HG03196 (cell line): ENCODE measurements at regions not wholly inside any gene's neighbourhood (a gene's known extent, or its start where the extent isn't known, plus 50 kb on each side); places are given as distances from the start of the nearest gene placed in this dataset.
"Not testable (repeated sequence)": the region's sequence is repeated elsewhere in the genome, so short reads cannot be mapped to it uniquely, and the experiment has no call there.

Source experiments
- ATAC-seq: cut with Tn5 transposase; IDR thresholded peaks from one replicate; pipeline ENCODE4 v1.9.1; 2021; ENCODE audit not compliant: unreplicated experiment

DNA sequence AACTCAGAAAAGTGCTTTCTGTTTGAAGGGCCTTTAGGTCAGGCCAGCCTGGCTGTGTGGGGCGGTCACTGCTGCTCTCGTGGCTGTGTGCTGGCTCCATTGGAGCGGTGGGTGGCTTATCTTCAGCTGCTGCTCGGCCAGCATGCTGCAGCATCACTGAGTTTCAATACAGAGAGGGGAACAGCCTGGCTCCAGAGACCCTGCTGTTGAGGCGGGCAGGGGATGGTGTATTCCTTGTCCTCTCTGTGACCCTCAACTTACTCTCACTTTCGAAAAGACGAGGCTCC, 248.5 kb upstream of the ONECUT1 start:
- ATAC-seq = no peak

DNA sequence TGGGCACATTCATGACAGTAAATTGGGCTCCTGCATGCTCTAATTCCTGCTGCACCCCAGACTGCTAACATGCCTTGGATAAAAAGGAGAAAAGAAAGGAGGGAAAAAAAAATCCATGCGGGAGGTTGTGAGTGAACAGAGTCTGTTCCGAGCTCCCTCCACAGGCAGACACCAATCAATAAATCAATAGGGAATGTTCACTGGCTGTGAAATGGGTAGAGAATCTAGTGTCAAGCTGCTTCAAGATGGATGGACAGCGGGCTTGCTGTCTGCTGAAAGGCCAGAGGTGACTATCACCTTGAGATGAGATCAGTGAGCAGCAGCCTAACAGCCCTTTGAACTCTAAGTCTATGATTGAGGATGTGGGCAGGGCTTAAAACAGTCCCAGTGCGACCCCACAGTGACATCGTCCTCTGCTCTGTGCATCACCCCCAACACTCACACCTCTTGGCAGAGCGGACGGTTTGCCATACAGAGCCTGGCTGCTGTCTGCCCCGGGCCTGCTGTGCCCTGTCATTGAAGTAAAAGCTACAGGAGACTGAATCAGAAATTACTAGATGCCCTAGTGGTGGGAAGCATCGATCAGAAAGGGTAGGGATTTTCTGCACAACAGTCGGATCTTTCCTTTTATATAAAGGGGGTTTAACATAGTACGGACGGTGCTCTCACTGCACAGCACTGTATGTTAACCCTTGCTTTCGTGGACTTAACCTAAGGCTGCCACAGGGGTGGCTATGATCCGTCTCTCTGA, 247.9 kb upstream of the ONECUT1 start:
- no peak for ATAC-seq

DNA sequence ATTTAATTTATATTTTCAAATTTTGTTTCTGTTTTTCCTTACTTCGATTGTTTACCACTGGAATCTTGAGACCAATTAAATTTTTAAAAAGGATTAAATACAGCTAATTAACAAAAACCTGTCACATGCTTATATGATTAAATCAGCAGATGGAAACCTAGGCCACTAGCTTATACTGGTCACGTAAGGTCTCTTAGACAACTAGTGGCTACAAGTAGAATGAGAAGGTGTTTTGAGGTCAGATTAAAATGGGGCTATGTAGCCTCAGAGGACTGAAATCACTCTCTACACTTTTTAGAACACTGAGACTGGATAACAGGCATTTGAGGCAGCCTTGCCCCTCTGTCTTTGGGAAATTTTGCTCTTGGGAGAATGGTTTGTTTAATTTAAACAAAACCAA, 246.5 kb upstream of the ONECUT1 start:
- ATAC-seq = no peak

- no peak for ATAC-seq
Observed at GRCh38 chr15:53034767-53035245, 244.7 kb upstream of the ONECUT1 start.

DNA sequence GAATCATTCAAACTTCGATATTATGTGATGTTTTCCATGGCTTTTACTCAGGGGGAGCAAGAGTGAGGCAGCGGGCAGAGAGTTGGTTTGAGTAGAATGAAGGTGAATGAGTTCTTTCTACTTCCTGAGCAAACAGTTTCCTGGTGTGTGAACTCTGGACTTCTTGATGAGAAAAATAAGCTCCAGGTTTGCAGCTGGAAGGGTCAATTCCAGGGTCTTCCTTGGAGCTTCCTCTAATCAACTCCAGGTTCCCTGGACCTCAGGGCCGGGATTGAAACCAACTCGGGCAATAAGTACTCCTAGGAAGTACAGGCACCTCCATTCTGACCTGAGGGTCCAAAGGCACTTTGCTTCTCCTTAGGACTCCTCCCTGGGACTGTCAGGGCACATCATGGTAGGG, 243.6 kb upstream of the ONECUT1 start:
- no peak for ATAC-seq

DNA sequence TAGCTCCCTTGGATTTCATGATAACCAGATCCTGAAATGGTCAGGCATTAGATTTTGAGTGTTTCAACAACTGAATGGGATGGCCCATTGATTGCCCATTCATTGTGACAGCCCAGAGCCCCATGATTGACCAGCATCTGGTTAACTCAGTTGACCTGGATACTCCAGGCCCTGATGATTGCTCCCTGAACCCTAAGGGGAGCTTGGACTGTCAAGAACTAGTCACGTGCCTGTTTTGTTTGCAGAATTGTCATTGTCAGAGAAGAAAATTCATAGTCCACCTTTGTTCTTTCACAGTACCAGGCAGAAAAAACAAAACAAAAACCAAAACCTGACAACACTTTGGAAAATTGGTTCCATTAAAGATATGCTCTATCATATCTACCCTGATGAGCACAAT, 241.3 kb upstream of the ONECUT1 start:
- ATAC-seq = no peak

GRCh38 chr15:53022788-53023187, 232.7 kb upstream of the ONECUT1 start:
- no peak for ATAC-seq

DNA sequence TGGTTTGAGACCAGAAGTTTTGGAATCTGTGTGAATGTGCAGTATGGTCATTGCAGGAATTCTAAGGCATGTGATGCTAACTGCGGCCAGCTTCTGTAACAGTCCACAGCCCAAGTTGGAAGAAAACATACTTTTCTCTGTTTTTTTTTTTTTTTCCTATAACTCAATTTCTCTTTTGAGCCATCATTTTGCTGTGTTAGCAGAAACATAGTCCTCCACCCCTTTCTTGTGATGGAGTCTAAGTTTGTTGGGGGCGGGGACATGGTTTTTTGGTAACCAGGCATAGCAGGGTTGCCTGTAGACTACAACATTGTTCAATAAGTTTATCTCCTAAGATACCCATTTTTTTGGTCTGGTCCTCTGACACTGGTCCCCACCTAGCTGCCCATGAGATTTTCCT, 223.2 kb upstream of the ONECUT1 start:
- ATAC-seq = no peak

- ATAC-seq = not testable (repeated sequence)
Observed at GRCh38 chr15:53011779-53012178, 221.6 kb upstream of the ONECUT1 start.

DNA sequence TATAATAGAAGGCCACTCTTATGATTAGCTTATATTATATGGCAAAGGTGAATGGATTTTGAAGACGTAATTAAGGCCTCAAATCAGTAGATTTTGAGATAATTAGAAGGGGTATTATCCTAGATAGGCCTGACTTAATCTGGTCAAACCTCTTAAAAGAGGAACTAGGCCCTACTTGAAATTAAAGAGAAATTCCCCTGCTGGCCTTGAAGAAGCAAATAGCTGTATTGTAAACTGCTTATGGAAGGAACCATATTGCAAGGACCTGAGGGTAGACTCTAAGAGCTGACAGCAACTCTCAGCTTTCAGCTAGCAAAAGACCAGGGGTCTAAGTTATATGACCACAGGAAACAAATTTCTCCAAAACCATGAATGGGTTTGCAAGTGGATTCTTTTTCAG, 219.0 kb upstream of the ONECUT1 start:
- no peak for ATAC-seq

GRCh38 chr15:53000409-53000808, 210.3 kb upstream of the ONECUT1 start:
- ATAC-seq = no peak

GRCh38 chr15:52997123-52997522, 207.0 kb upstream of the ONECUT1 start:
- ATAC-seq = no peak

GRCh38 chr15:52994290-52994689, 204.2 kb upstream of the ONECUT1 start:
- no peak for ATAC-seq

GRCh38 chr15:52984507-52984906, 194.4 kb upstream of the ONECUT1 start:
- no peak for ATAC-seq

DNA sequence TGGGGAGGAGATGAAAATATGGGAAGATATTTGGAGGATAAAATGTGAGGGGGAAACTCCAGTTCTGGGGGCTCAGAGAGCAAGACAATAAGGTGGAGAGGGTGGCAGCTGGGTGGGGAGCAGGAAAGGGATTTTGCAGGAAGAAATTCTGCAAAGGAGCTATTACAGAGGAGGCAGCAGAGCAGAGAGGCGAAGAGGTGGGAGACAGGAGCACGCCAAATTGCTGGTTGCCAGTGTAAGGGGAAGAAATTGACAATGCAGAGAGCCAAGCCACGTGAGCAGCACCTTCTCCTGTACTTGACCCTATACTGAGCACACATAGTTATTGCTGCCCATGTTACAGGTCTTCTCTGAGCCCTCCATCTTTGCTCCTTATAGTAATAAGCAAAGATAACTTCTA, 190.3 kb upstream of the ONECUT1 start:
- ATAC-seq = no peak

DNA sequence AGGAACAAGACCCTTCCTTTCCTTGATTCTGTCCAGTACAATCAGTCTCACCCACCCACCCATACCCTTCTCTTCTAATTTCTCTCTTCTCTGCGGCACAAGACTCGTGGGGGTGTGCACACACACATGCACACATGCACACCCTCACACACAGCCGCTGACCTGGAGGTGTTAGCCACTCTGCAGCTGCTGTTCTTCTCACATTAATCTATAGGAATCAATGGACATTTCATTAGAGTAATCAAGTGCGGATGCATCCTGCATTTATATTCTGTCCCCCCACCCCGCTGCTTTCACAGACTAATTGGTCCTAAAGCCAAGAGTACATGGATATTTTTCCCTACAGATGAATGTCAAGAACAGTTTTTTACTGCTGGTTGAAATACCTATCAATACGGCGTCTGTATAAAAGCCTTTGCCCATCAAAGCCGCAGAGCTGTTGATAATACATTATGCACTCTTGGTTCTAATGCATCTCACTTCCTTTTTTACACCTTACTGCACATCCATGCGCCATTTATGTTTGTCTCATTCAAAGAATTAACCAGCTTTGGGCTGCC, 186.5 kb upstream of the ONECUT1 start:
- no peak for ATAC-seq

DNA sequence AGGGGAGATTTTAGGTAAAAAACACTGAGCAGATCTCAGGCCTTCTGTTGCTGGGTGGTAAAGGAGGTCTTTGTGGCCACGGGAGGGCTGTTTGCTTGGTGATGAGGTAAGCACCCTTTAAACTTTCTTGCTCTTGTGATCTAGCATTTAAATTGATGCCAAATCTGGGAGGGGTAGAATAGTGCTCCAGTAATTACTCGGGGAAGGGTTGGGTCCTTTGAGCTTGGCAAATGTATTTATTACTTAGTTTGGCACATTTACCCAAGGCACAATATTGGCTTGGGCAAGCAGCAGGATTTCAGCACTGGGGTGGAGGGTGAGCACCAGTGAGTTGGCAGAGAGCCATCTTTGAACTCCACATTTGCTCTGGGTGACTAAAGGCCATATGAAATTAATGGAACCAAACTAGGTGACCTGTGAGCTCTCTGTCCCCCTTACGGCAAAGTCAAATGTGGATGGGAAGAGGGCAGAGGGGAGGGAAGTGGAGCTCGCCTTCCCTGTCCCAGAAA, 185.9 kb upstream of the ONECUT1 start:
- ATAC-seq = no peak

DNA sequence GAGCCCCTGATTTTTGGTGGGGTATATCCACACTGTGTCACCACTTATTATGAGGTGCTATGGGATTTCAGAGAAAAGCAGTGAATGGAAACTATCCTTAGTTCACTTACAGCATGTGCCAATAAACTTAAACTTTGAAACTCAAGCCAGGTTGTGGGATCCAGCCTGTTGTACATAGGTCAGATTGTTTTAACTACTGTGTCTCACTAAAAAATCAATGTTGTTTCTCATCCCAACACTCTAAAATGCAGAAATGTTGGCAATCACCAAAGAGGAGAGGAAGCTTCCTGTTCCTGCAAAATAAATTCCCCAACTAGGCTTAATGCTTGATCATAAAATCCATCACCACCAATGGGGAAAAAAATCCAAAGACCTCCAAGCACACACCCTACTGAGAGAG, 173.7 kb upstream of the ONECUT1 start:
- ATAC-seq = no peak

GRCh38 chr15:52960283-52960682, 170.1 kb upstream of the ONECUT1 start:
- no peak for ATAC-seq

DNA sequence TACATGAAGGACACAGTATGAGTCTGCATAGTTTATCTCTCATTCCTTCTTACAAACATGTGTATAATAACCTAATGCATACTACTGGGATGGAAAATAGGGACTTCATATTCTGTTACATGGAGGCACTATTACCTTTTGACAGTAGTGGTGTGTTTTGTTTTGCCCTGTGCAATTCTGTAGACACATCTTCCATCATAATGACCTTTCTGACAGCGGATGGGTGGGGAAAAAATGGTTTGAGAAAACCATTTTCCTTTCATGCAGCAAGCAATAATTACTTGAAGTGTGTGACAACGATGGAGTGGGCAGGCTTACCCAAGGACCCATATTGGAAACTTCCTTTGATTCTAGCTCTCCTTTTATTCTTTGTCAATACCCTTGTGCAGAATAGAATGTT, 153.6 kb upstream of the ONECUT1 start:
- ATAC-seq = no peak

GRCh38 chr15:52936489-52936888, 146.4 kb upstream of the ONECUT1 start:
- no peak for ATAC-seq

DNA sequence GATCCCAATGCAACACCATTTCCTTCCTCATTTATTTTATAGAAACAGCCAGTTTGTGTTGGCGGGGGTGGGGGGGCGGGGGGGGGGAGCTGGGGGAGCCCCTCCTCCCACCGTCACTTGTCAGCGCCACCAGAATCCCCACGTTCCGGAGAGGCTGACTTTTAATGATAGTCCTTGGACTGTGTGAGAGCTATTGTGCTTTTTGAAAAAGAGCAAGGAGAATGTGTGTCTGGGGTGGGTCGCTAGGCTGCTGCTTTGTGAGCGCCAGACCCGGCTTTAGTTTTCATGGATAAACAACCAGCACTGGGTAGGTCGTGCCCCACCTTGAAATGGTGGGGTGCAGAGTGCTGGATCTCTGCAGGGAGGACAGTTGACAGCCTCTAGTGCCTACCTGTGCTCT, 135.0 kb upstream of the ONECUT1 start:
- ATAC-seq = no peak

DNA sequence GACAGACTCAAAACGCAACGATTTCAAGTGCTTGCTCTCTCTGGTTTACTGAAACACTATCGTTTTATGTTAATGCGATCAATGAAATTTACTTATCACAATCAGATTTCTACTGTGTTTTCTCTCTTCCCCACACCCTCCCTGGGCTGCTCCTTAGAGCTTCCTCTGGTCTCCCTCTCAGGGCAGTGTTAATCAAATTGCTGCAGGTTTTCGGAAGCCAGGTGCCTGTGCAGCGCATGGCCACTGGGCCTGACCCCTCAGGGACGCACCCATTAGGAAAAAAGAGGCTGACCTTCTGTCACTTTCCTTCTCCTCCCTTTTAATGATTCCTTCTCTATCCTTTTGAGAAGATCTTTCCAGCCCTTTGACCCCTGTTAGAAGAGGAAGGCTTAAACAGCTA, 134.5 kb upstream of the ONECUT1 start:
- no peak for ATAC-seq
